Uterus (tissue), 2 donors: ENCODE measurements at regions not wholly inside any gene's neighbourhood (a gene's known extent, or its start where the extent isn't known, plus 50 kb on each side); places are given as distances from the start of the nearest gene placed in this dataset.

ENCODE experiments used
- CTCF ChIP-seq, 4 experiments: fragments of 200-600 bp in 2 of 4; fragments of 450-650 bp in 2 of 4; sonication (generic) in 2 of 4; IDR thresholded peaks; one replicate each; pipeline ENCODE4 v1.5.1; 2016 to 2019; ENCODE audit warnings: antibody characterized with exemption in 4 of 4, mild to moderate bottlenecking in 2 of 4, moderate library complexity in 1 of 4
- POLR2A ChIP-seq, 2 donors: fragments of 450-650 bp; IDR thresholded peaks; one replicate each; pipeline ENCODE4 v1.6.1; 2016; ENCODE audit warnings: antibody characterized with exemption in 2 of 2, mild to moderate bottlenecking in 1 of 2, moderate library complexity in 1 of 2

- TF ChIP-seq CTCF (IDR thresholded peaks at IDR 0.05) (no peak), POLR2A (IDR thresholded peaks at IDR 0.05) (no peak)
These were observed 789.8 kb upstream of the PTPRD start for GRCh38 chr9:11402621-11403020.
